IMR-90 (cell line): ENCODE measurements at regions not wholly inside any gene's neighbourhood (a gene's known extent, or its start where the extent isn't known, plus 50 kb on each side); places are given as distances from the start of the nearest gene placed in this dataset.

Experiments
- BHLHE40 ChIP-seq: fragments of 150-350 bp; IDR thresholded peaks from 2 replicates; pipeline ENCODE4 v1.6.1; 2016; ENCODE audit warnings: mild to moderate bottlenecking, low read depth, low read length
- CEBPB ChIP-seq: IDR thresholded peaks from 2 replicates; pipeline ENCODE4 v1.6.1; 2012; ENCODE audit warnings: low read depth, low read length, improper control_type of control experiment
- CHD1 ChIP-seq: IDR thresholded peaks from 2 replicates; pipeline ENCODE4 v1.6.1; 2012; ENCODE audit warnings: low read depth, low read length, improper control_type of control experiment
- CTCF ChIP-seq: conservative IDR thresholded peaks from 2 replicates; pipeline ENCODE4 v1.5.1; 2012; ENCODE audit warnings: mild to moderate bottlenecking, low read depth, low read length, improper control_type of control experiment
- FOS ChIP-seq: fragments of 150-350 bp; IDR thresholded peaks from 2 replicates; pipeline ENCODE4 v1.6.1; 2016; ENCODE audit warnings: low read depth, low read length
- MXI1 ChIP-seq: IDR thresholded peaks from 2 replicates; pipeline ENCODE4 v1.6.1; 2012; ENCODE audit warnings: low read depth, mild to moderate bottlenecking, low read length, moderate library complexity, borderline replicate concordance
- NFE2L2 ChIP-seq: fragments of 150-350 bp; IDR thresholded peaks from 2 replicates; pipeline ENCODE4 v1.6.1; 2016; ENCODE audit warnings: low read depth, mild to moderate bottlenecking, low read length
- POLR2A ChIP-seq: IDR thresholded peaks from 2 replicates; pipeline ENCODE4 v1.6.1; 2012; ENCODE audit warnings: mild to moderate bottlenecking, low read depth, low read length
- SMC3 ChIP-seq: fragments of 150-350 bp; IDR thresholded peaks from 2 replicates; pipeline ENCODE4 v1.6.1; 2016; ENCODE audit warnings: low read depth, mild to moderate bottlenecking, antibody characterized with exemption, low read length, moderate library complexity
- USF2 ChIP-seq: fragments of 150-350 bp; IDR thresholded peaks from 2 replicates; pipeline ENCODE4 v1.6.1; 2017; ENCODE audit warnings: mild to moderate bottlenecking, antibody characterized with exemption, low read length, low read depth

- TF ChIP-seq CTCF (no peak), BHLHE40 (no peak), POLR2A (no peak), CEBPB (no peak), SMC3 (no peak), USF2 (no peak), FOS (no peak), MXI1 (no peak), CHD1 (no peak), NFE2L2 (no peak)
Observed at GRCh38 chr9:106723926-106724325, 139.0 kb upstream of the ZNF462 start.
